ENCODE measurements at regions not wholly inside any gene's neighbourhood (a gene's known extent, or its start where the extent isn't known, plus 50 kb on each side); places are given as distances from the start of the nearest gene placed in this dataset.

GRCh38 chr3:27878014-27878383 lies 155.9 kb upstream of the EOMES start:
- DNase-seq (ENCODE audit: low spot score) = no peak
- ChIA-PET POLR2A (ENCODE audit: low non-redundant PET) (no interaction called here), CTCF (no interaction called here)
- Histone ChIP-seq H3K4me1 (ENCODE audit: insufficient read depth, low read length, poor library complexity, severe bottlenecking) (no peaks in the 10 kb centered on the region), H3K4me3 (ENCODE audit: low read depth, low read length, poor library complexity, severe bottlenecking) (no peak overlapping the region), H3K36me3 (ENCODE audit: insufficient read depth, low read length, poor library complexity, severe bottlenecking) (no peaks in the 10 kb centered on the region), H3K27me3 (replicated peaks; ENCODE audit: insufficient read depth, low read depth, low read length, poor library complexity) (peaks cover 12% of the 10 kb centered on the region), H3K27ac (ENCODE audit: low read depth, low read length, poor library complexity, severe bottlenecking) (no peak overlapping the region), H3K9me3 (ENCODE audit: low read depth, low read length, poor library complexity, severe bottlenecking) (no peaks in the 10 kb centered on the region)
- intact Hi-C loops (cut with micrococcal nuclease; ENCODE audit: unreplicated experiment) = no loop called here
- no peak for TF ChIP-seq CTCF (conservative IDR thresholded peaks at IDR 0.05; ENCODE audit: low read depth, low read length)
- TF ChIP-seq EZH2 (IDR thresholded peaks at IDR 0.05; ENCODE audit: borderline replicate concordance, low read depth, low read length, poor library complexity, severe bottlenecking) = no peak
- no TSS peak for BruUV-seq (replicated peaks)

GRCh38 chr3:27880969-27881892 lies 159.1 kb upstream of the EOMES start:
- Histone ChIP-seq H3K36me3 (ENCODE audit: insufficient read depth, low read length, poor library complexity, severe bottlenecking) (no peaks in the 10 kb centered on the region), H3K27me3 (replicated peaks; ENCODE audit: insufficient read depth, low read depth, low read length, poor library complexity) (peaks cover 12% of the 10 kb centered on the region), H3K4me1 (ENCODE audit: insufficient read depth, low read length, poor library complexity, severe bottlenecking) (no peaks in the 10 kb centered on the region), H3K4me3 (ENCODE audit: low read depth, low read length, poor library complexity, severe bottlenecking) (no peak overlapping the region), H3K9me3 (ENCODE audit: low read depth, low read length, poor library complexity, severe bottlenecking) (no peaks in the 10 kb centered on the region), H3K27ac (ENCODE audit: low read depth, low read length, poor library complexity, severe bottlenecking) (no peak overlapping the region)
- no peak for TF ChIP-seq CTCF (conservative IDR thresholded peaks at IDR 0.05; ENCODE audit: low read depth, low read length)
- no peak for TF ChIP-seq EZH2 (IDR thresholded peaks at IDR 0.05; ENCODE audit: borderline replicate concordance, low read depth, low read length, poor library complexity, severe bottlenecking)
- ChIA-PET POLR2A (ENCODE audit: low non-redundant PET) (no interaction called here), CTCF (no interaction called here)
- intact Hi-C loops (cut with micrococcal nuclease; ENCODE audit: unreplicated experiment) = no loop called here
- DNase-seq (ENCODE audit: low spot score) = no peak
- no TSS peak for BruUV-seq (replicated peaks)

GRCh38 chr3:27883266-27883665 lies 161.1 kb upstream of the EOMES start:
- BruUV-seq (replicated peaks) = no TSS peak
- ChIA-PET CTCF (no interaction called here), POLR2A (ENCODE audit: low non-redundant PET) (no interaction called here)
- Histone ChIP-seq H3K27ac (ENCODE audit: low read depth, low read length, poor library complexity, severe bottlenecking) (no peak overlapping the region), H3K4me3 (ENCODE audit: low read depth, low read length, poor library complexity, severe bottlenecking) (no peak overlapping the region), H3K4me1 (ENCODE audit: insufficient read depth, low read length, poor library complexity, severe bottlenecking) (no peaks in the 10 kb centered on the region), H3K36me3 (ENCODE audit: insufficient read depth, low read length, poor library complexity, severe bottlenecking) (no peaks in the 10 kb centered on the region), H3K9me3 (ENCODE audit: low read depth, low read length, poor library complexity, severe bottlenecking) (no peaks in the 10 kb centered on the region), H3K27me3 (replicated peaks; ENCODE audit: insufficient read depth, low read depth, low read length, poor library complexity) (peaks cover 12% of the 10 kb centered on the region)
- no peak for TF ChIP-seq CTCF (conservative IDR thresholded peaks at IDR 0.05; ENCODE audit: low read depth, low read length)
- no peak for TF ChIP-seq EZH2 (IDR thresholded peaks at IDR 0.05; ENCODE audit: borderline replicate concordance, low read depth, low read length, poor library complexity, severe bottlenecking)
- intact Hi-C loops (cut with micrococcal nuclease; ENCODE audit: unreplicated experiment) = no loop called here
- no peak for DNase-seq (ENCODE audit: low spot score)
